ENCODE measurements at regions not wholly inside any gene's neighbourhood (a gene's known extent, or its start where the extent isn't known, plus 50 kb on each side); places are given as distances from the start of the nearest gene placed in this dataset.
A peak's percentile ranks its signal among the peaks of the same experiment; 100 is the strongest.

GRCh38 chrX:8971116-8971515 lies 62.8 kb downstream of the FAM9B start:
- peak; percentile 50 for DNase-seq (ENCODE audit: low read depth)

DNA sequence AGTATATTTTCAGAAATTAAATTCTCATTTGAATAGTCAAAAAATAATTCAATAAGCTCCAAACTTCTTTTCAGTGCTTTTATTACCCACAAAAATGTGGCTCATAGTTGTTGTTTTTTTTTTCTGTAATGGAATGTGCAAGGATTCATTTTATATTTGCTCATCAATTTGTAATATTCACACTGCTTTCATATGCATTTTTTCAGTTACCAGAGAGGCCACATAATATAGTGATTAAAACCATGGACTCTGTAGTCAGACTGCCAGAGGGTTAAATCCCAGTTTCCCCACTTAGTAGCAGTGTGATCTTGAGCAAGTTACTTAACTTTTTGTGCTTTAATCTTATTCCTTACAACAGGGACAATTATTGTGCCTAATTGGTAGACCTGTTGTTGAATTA lies 64.5 kb downstream of the FAM9B start:
- no peak for DNase-seq (ENCODE audit: low read depth)

- DNase-seq (ENCODE audit: low read depth): no peak
These were observed 66.5 kb downstream of the FAM9B start for GRCh38 chrX:8967461-8967860.

- peak; percentile 61 for DNase-seq (ENCODE audit: low read depth)
These were observed 72.9 kb downstream of the FAM9B start for GRCh38 chrX:8960957-8961468.

DNA sequence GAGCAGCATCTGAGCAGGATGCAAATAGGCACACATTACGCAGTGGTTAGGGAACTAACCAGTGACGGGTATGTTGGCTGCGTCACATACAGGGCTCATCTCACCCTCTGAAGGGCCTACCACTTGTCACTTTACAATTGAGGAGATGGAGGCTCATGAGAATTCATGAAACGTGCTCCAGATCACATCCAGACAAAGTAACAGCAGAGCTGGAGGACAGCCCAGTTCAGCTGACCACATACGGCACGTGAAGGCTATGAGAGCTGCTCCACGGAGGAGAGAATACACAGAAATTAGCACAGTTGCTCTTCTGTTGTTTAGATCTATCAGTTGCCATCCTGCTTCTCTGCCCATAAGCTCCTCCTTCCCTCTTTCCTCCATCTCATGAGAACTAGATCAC lies 78.4 kb downstream of the FAM9B start:
- DNase-seq (ENCODE audit: low read depth): no peak

DNA sequence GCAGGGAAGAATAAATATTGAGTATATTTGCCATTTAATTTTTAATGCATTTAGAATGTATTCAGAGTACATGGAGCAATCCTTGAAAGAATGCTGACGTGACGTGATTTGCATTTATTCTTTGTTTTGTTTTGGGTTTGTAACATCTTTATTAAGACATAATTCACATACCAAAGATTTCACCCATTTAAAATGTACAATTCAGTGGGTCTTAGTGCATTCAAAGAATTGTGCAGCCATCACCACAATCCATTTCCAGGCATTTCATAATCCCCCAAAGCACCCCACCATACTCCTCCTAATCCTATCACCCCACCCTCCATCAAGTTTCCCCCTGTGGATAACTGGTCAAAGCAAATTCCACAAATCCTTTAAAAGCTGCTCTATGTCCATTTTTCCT lies 87.4 kb downstream of the FAM9B start:
- no peak for DNase-seq (ENCODE audit: low read depth)

DNA sequence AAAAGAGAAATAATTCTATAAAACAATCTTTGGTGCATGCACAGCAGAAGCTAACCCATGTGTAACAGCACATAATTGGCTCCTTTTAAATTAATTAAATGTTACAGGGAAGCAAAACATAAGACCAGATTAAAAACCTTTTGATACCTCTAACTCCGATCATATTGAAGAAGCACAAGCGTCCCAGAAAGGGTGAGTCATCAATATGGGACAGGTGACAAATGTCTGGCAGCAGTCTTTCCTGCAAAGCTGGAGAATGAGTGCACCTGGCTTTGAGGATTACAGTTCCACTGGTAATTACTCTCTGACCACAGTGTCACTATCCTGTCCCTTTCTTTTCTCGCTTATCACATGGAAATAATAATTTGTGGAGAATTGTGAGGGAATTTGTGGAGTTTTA lies 94.6 kb downstream of the FAM9B start:
- DNase-seq (ENCODE audit: low read depth): no peak

DNA sequence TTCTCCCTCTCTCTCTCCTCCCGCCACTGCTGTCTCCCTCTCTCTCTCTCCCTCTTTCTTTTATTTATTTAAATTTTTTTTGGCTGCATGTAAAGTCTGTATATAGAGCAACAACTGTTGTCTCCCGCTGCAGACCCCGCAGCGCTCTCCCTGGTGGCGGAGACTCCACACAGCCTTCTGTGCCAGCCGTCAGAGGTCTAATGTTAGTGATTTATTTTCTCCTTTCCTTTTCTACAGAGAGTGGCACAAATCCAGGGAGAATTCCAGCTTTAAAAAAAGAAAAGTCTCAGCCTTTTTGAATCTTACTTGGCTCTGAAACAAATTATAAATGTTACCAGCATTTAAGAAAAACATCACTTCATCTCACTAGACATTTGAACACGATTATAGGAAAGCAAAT lies 106.2 kb downstream of the FAM9B start:
- DNase-seq (ENCODE audit: low read depth): no peak

DNA sequence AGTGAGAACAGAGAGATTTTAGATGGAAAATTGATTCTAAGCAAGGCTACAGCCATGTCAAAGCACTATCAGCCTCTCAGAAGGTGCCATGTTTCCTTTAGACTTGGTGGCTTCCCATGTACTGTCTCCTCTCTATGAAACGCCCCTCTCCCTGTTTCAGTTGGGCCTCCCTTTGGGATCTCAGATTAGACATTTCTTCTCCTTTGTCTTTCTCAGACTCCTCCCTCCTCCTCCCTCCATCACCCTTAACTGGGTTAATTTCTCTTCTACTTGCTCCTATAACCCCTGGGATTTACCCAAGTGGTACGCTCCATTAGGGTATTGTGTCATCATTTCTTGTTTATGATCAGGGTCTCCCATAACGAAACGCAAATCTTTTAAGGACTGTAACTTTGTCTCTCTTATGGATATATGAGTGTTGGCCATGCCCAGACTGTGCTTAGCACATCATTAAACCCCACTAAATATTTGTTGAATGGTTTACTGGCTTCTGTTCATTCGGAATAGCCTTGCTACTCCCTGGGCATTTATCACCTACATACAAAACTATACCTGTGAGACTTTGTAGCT lies 106.8 kb downstream of the FAM9B start:
- no peak for DNase-seq (ENCODE audit: low read depth)

DNA sequence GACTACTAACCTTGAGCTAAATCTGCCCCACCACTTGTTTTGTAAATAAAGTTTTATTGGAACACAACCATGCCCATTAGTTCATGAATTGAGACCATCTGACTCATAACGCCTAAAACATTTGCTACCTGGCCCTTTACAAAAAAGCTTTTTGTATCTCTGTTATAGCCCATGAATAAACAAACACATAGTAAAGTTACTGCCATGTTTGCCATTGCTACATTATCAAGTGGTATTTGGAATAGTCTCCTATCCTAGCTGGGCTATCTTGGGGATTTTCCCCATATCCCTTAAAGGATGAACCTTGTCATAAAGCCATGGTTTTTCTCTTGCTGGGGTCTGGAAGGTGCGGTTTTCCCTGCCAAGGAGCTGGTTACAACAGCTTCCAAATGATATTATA lies 112.3 kb downstream of the FAM9B start:
- no peak for DNase-seq (ENCODE audit: low read depth)

- DNase-seq (ENCODE audit: low read depth): no peak
These were observed 114.1 kb downstream of the FAM9B start for GRCh38 chrX:8919801-8920200.

GRCh38 chrX:8916697-8917096 lies 115.5 kb upstream of the FAM9A start:
- no peak for DNase-seq (ENCODE audit: low read depth)

DNA sequence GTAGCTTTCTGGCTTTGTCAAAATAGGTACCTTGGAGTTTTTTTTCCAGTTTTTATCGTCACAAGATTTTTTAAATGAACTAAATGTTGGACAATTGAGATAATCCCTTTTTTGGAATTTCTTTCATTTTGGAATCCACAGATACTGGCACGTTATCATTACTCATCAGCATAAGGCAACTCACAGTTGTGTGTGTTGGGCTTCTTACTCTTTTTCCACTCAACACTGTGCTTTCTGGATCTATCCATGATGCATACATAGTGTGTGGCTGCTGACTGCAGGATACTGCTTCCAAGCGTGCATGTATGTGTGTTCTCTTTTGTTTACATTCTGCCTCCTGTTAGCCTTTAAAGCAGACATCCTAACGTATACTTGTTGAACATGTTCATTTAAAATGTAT lies 113.5 kb upstream of the FAM9A start:
- DNase-seq (ENCODE audit: low read depth): peak; percentile 32

GRCh38 chrX:8913655-8914409 lies 112.6 kb upstream of the FAM9A start:
- DNase-seq (ENCODE audit: low read depth): peak; percentile 89

DNA sequence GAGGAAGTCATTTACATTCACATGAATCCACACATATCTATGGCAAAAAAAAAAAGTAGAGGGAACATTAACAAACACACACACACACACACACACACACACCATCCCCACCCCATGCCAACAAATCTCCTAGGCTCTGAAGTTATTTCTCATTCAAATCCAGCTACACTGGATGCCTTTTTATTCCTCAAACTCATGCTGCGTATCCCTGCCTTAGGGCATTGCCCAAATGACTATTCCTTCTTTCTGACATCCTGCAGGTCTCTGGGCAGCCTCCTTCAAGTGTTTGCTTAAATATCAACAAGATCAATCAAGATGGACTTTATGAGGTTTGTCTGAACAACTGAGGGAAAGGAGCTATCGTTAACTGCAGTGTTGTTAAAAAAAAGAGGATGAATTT lies 106.5 kb upstream of the FAM9A start:
- no peak for DNase-seq (ENCODE audit: low read depth)

DNA sequence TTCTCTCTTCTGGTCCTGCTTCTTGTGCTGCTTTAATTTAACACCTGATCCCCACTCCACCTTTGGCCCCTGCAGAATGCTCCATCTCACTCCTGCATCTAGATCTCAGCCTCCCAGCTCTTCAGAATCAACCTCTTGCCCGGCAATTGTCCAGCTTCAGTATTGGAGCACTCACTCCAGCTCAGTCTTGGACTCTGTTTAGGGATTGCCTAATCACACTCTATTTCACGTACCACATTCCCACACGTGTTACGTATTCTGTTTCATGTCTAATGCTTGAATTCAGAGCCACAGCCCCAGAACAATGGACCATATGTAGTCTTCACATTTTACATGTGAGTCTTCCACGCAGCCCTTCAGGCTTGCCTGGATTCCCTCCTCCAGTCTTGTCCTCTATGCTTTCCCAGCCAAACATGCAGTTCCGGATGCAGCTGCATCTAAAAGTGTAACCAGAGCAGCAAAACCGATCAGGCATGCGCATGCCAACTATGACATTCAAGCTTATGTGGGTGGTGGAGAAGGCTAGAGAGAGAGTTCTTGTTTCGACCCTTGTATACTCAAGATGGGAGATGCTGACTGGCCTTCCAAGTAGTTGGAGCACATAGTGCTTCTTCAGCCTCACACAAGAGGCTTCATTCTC lies 105.2 kb upstream of the FAM9A start:
- DNase-seq (ENCODE audit: low read depth): no peak

- DNase-seq (ENCODE audit: low read depth): peak; percentile 55
These were observed 96.1 kb upstream of the FAM9A start for GRCh38 chrX:8897259-8897658.

DNA sequence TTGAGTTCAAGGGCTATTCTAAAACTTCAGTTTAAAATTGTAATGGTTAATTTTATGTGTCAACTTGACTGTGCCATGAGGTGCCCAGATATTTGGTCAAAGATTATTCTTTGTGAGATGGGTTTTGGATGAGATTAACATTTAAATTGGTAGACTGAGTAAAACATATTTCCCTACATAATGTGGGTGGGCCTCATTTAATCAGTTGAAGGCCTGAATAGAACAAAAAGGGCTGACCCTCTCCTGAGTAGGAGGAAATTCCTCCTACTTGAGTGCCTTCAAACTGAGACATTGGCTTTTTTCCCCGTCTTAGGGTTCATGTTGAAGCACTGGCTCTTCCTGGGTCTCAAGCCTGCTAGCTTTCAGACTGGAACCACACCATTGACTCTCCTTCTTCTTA lies 89.6 kb upstream of the FAM9A start:
- no peak for DNase-seq (ENCODE audit: low read depth)

DNA sequence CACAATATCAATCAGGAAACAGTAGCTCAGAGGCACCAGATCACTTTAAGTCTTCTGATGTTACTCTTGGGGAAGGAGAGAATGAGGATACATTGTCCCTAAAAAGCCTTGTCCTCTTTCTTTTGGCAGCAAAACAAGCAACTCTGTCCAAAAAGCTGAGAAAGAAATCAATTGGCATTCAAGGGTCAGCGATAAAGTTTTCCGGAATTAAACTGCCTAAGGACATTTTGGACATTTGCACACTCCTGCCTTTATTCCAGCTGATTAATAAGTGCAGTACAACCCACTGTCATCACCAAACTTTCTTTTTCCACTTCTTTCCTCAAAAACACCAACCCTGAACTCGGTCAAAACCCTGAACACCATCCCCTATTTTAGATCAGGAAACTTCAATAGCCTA lies 85.8 kb upstream of the FAM9A start:
- no peak for DNase-seq (ENCODE audit: low read depth)

DNA sequence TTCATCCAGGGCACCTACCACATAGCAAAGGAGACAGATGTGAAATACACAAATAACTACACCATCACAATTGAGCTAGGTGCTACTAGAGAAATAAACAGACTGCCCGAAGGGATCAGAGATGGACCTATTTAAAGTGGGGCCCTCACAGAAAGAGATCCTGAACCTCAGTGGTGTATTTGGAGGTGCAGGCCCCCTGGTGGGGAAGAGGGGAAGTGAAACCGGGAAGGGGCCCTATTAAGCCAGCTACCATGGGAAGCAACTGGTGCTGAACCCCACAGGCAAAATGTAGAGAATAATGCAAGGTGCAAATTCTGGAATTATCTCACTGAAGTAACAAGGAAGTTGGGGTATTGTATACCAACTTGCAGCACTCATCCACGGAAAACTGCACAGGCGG lies 78.6 kb upstream of the FAM9A start:
- DNase-seq (ENCODE audit: low read depth): peak; percentile 7

DNA sequence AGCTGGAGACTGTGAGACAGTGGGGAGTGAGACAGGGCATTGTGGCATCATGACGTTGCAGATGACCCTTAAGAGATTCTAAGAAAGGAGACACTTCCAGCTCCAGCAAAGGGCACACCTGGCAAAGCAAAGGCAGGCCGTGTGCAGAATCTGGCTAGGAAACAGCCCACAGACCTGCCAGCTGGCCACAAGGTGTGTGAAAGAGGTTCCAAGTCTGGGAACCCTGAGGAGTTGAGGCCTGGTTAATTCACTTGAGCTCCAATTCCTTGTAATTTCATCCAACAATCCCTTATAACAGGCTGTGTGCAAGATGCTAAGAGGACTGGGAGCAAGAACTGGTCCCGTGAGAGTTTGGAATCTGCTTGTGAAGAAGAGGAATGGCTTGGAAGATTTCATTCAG lies 72.8 kb upstream of the FAM9A start:
- no peak for DNase-seq (ENCODE audit: low read depth)

DNA sequence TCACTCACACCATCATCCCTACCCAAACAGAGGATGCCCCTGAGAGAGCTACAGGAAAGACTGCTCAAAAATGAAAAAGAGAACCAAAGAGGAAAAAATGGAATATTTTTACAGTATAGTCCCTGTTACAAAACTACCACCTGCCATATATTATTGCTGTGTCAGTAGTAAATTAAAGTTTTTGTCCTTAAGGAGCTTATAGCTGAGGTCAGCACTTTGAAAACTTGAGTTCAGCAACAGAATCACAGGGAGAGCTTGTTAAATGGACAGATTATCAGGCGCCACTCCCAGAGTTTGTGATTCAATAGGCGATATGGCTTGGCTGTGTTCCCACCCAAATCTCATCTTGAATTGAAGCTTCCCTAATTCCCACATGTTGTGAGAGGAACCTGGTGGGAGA lies 71.9 kb upstream of the FAM9A start:
- no peak for DNase-seq (ENCODE audit: low read depth)

- no peak for DNase-seq (ENCODE audit: low read depth)
These were observed 69.2 kb upstream of the FAM9A start for GRCh38 chrX:8870411-8870810.
